Sigmoid colon (tissue), 4 donors: ENCODE measurements at regions not wholly inside any gene's neighbourhood (a gene's known extent, or its start where the extent isn't known, plus 50 kb on each side); places are given as distances from the start of the nearest gene placed in this dataset.

Source experiments
- POLR2A ChIP-seq, 2 donors: fragments of 450-650 bp; IDR thresholded peaks; one replicate each; pipeline ENCODE4 v1.6.1; 2016; ENCODE audit warnings: antibody characterized with exemption in 2 of 2, mild to moderate bottlenecking in 2 of 2, moderate library complexity in 2 of 2
- POLR2AphosphoS5 ChIP-seq, 4 donors: sonication (generic); formaldehyde crosslinking; IDR thresholded peaks; one replicate each; pipeline ENCODE4 v1.6.1; 2017; ENCODE audit warnings: antibody characterized with exemption in 4 of 4
- TF ChIP-seq, protein P1 (sequence below), 4 experiments: fragments of 450-650 bp in 3 of 4; fragments of 200-600 bp in 1 of 4; IDR thresholded peaks; one replicate each; pipeline ENCODE4 v1.5.1; 2016 to 2019; ENCODE audit warnings: antibody characterized with exemption in 4 of 4, mild to moderate bottlenecking in 3 of 4, moderate library complexity in 2 of 4

DNA sequence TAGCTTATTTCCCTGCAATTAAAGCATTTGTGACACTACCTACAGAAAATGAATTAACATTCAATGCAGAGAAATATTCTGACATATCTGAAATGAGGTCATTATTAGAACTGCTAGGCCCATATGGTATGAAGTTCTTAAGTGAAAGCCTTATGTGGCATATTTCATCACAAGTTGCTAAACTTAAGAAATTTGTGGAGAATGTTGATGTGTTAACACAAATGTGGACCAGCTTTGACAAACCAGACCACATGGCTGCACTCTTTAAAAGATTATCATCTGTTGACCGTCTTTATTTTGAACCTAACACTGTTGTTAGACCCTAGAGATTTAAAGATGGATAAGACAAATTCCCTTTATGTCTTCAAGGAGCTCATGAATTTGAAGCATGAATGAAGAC lies 1024.1 kb downstream of the RPA4 start:
- TF ChIP-seq, protein P1, sequence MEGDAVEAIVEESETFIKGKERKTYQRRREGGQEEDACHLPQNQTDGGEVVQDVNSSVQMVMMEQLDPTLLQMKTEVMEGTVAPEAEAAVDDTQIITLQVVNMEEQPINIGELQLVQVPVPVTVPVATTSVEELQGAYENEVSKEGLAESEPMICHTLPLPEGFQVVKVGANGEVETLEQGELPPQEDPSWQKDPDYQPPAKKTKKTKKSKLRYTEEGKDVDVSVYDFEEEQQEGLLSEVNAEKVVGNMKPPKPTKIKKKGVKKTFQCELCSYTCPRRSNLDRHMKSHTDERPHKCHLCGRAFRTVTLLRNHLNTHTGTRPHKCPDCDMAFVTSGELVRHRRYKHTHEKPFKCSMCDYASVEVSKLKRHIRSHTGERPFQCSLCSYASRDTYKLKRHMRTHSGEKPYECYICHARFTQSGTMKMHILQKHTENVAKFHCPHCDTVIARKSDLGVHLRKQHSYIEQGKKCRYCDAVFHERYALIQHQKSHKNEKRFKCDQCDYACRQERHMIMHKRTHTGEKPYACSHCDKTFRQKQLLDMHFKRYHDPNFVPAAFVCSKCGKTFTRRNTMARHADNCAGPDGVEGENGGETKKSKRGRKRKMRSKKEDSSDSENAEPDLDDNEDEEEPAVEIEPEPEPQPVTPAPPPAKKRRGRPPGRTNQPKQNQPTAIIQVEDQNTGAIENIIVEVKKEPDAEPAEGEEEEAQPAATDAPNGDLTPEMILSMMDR (IDR thresholded peaks at IDR 0.05), result no peak
- TF ChIP-seq POLR2AphosphoS5 (IDR thresholded peaks at IDR 0.05) (no peak), POLR2A (IDR thresholded peaks at IDR 0.05) (no peak)
